HCT116 (cell line): ENCODE measurements at regions not wholly inside any gene's neighbourhood (a gene's known extent, or its start where the extent isn't known, plus 50 kb on each side); places are given as distances from the start of the nearest gene placed in this dataset.

Experiments
- ATAC-seq: fragments of 200-7000 bp; cut with Tn5 transposase; 2 replicates; pipeline ENCODE4 v1.9.1; 2020; ENCODE audit warnings: mild to moderate bottlenecking, moderate library complexity
- BruUV-seq: library from RNA; stranded (reverse); fragments of 400-500 nt; replicated peaks from 2 replicates; lab custom pipeline; 2021; lab: Mats Ljungman, UMichigan
- CTCF ChIA-PET: fragments of 300-600 bp; sonication (Branson Sonifier 250); formaldehyde crosslinking; loops from one replicate; lab custom pipeline; 2021; ENCODE audit warnings: antibody characterized with exemption; lab: Charles Lee
- POLR2A ChIA-PET: fragments of 300-600, 350-600 bp; sonication (Branson Sonifier 250); formaldehyde crosslinking; loops from one replicate; lab custom pipeline; 2021; ENCODE audit warnings: antibody characterized with exemption; lab: Charles Lee
- RAD21 ChIA-PET, 2 experiments: fragments of 300-600 bp; sonication (Branson Sonifier 250); formaldehyde crosslinking; loops; one replicate each; lab custom pipeline; 2023; ENCODE audit warnings: low total read pairs in 2 of 2; ENCODE audit not compliant: uncharacterized antibody in 2 of 2, unreplicated experiment in 2 of 2, low non-redundant PET in 1 of 2; lab: Charles Lee
- DNase-seq: peaks from one replicate; pipeline ENCODE4 v3.0.0-alpha.2; 2010; ENCODE audit warnings: low read depth, low spot score
- H2AFZ ChIP-seq: fragments of 200-600 bp; shearing (Covaris generic), sonication (generic); 2 replicates; pipeline ENCODE4 v1.6.1; 2017; ENCODE audit warnings: low read depth, mixed run types, mixed read lengths, antibody characterized with exemption, low read length; ENCODE audit not compliant: poor library complexity, severe bottlenecking
- H3K27ac ChIP-seq: 2 replicates; pipeline ENCODE4 v1.5.1; 2012; ENCODE audit warnings: low read depth, low read length
- H3K27me3 ChIP-seq: fragments of 200-600 bp; sonication (generic); 2 replicates; pipeline ENCODE4 v1.6.1; 2016; ENCODE audit warnings: mixed run types, low read length, mixed read lengths; ENCODE audit not compliant: insufficient read depth
- H3K36me3 ChIP-seq, 2 experiments: fragments of 200-500 bp in 1 of 2; fragments of 200-600 bp in 1 of 2; sonication (Bioruptor generic) in 1 of 2; sonication (generic) in 1 of 2; 2 replicates each; pipeline versions ENCODE4 v1.5.1 to v1.6.1; 2014 to 2016; ENCODE audit warnings: low read length in 2 of 2, inconsistent platforms in 1 of 2, mixed read lengths in 1 of 2, mixed run types in 1 of 2; ENCODE audit not compliant: insufficient read depth in 2 of 2, control insufficient read depth in 1 of 2
- H3K4me1 ChIP-seq, 2 experiments: fragments of 200-600 bp in 1 of 2; sonication (generic) in 1 of 2; 2 replicates each; pipeline versions ENCODE4 v1.5.1 to v1.6.1; 2012 to 2017; ENCODE audit warnings: low read length in 2 of 2, inconsistent platforms in 1 of 2, mild to moderate bottlenecking in 1 of 2, mixed read lengths in 1 of 2, mixed run types in 1 of 2, moderate library complexity in 1 of 2; ENCODE audit not compliant: insufficient read depth in 2 of 2, control insufficient read depth in 1 of 2
- H3K4me2 ChIP-seq: fragments of 200-600 bp; sonication (generic); 2 replicates; pipeline ENCODE4 v1.6.1; 2017; ENCODE audit warnings: mixed run types, low read length, mixed read lengths
- H3K4me3 ChIP-seq, 2 experiments: fragments of 200-600 bp in 1 of 2; sonication (generic) in 1 of 2; replicated peaks in 1 of 2; 2 replicates each; pipeline ENCODE4 v1.5.1; 2011 to 2016; ENCODE audit warnings: low read length in 2 of 2, control low read depth in 1 of 2, low read depth in 1 of 2, mild to moderate bottlenecking in 1 of 2, mixed read lengths in 1 of 2, mixed run types in 1 of 2
- H3K79me2 ChIP-seq: fragments of 200-600 bp; sonication (generic); 2 replicates; pipeline ENCODE4 v1.6.1; 2017; ENCODE audit warnings: mild to moderate bottlenecking, mixed run types, low read length, moderate library complexity, mixed read lengths; ENCODE audit not compliant: insufficient read depth
- H3K9ac ChIP-seq: fragments of 200-600 bp; sonication (generic); 2 replicates; pipeline ENCODE4 v1.6.1; 2016; ENCODE audit warnings: low read length, mixed read lengths
- H3K9me2 ChIP-seq: fragments of 200-600 bp; sonication (generic), shearing (Covaris generic); 2 replicates; pipeline ENCODE4 v1.6.1; 2017; ENCODE audit warnings: mixed run types, mild to moderate bottlenecking, moderate library complexity; ENCODE audit not compliant: insufficient read depth
- H3K9me3 ChIP-seq, 2 experiments: fragments of 200-500 bp in 1 of 2; fragments of 200-600 bp in 1 of 2; sonication (Bioruptor generic) in 1 of 2; sonication (generic) in 1 of 2; 2 replicates each; pipeline ENCODE4 v1.6.1; 2014 to 2017; ENCODE audit warnings: low read length in 2 of 2, mixed read lengths in 2 of 2, inconsistent platforms in 1 of 2, low read depth in 1 of 2, mild to moderate bottlenecking in 1 of 2, mixed run types in 1 of 2, moderate library complexity in 1 of 2; ENCODE audit not compliant: control insufficient read depth in 1 of 2, insufficient read depth in 1 of 2
- H4K20me1 ChIP-seq: fragments of 200-600 bp; sonication (generic), shearing (Covaris generic); 2 replicates; pipeline ENCODE4 v1.6.1; 2017; ENCODE audit warnings: mixed run types, mild to moderate bottlenecking, moderate library complexity; ENCODE audit not compliant: insufficient read depth
- ATF3 ChIP-seq: IDR thresholded peaks from 2 replicates; pipeline ENCODE4 v1.6.1; 2012
- CEBPB ChIP-seq: IDR thresholded peaks from 2 replicates; pipeline ENCODE4 v1.6.1; 2012; ENCODE audit warnings: low read depth
- EGR1 ChIP-seq: IDR thresholded peaks from 2 replicates; pipeline ENCODE4 v1.6.1; 2012; ENCODE audit warnings: low read depth
- ELF1 ChIP-seq: IDR thresholded peaks from 2 replicates; pipeline ENCODE4 v1.6.1; 2012; ENCODE audit warnings: low read depth, borderline replicate concordance
- POLR2A ChIP-seq: IDR thresholded peaks from 2 replicates; pipeline ENCODE4 v1.7.0; 2011; ENCODE audit warnings: borderline replicate concordance; ENCODE audit not compliant: insufficient read depth, insufficient read length; ENCODE audit errors: extremely low read depth
- SIN3A ChIP-seq: IDR thresholded peaks from 2 replicates; pipeline ENCODE4 v1.6.1; 2012; ENCODE audit warnings: low read depth
- TCF7L2 ChIP-seq: IDR thresholded peaks from 2 replicates; pipeline ENCODE4 v1.7.0; 2011; ENCODE audit warnings: borderline replicate concordance, inconsistent platforms; ENCODE audit not compliant: insufficient read depth, insufficient read length; ENCODE audit errors: extremely low read depth
- YY1 ChIP-seq: IDR thresholded peaks from 2 replicates; pipeline ENCODE4 v1.6.1; 2011; ENCODE audit warnings: low read length, low read depth, moderate library complexity, mild to moderate bottlenecking; ENCODE audit not compliant: insufficient replicate concordance; ENCODE audit errors: extremely low read depth
- ZFX ChIP-seq: fragments of 450-650 bp; IDR thresholded peaks from 2 replicates; pipeline ENCODE4 v1.6.1; 2017
- intact Hi-C: fragments of 100-400 bp; cut with micrococcal nuclease; formaldehyde crosslinking; loops from 2 replicates; pipeline ENCODE4 v1.10.0; 2022
- TF ChIP-seq, protein P1 (sequence below), 3 experiments: fragments of 200-600 bp in 1 of 3; sonication (generic) in 1 of 3; IDR thresholded peaks in 2 of 3; conservative IDR thresholded peaks in 1 of 3; 2 replicates each; pipeline ENCODE4 v1.5.1; 2012 to 2017; ENCODE audit warnings: low read depth in 2 of 3, low read length in 2 of 3, antibody characterized with exemption in 1 of 3, borderline replicate concordance in 1 of 3, control low read depth in 1 of 3, mild to moderate bottlenecking in 1 of 3, mixed read lengths in 1 of 3, mixed run types in 1 of 3, moderate library complexity in 1 of 3; ENCODE audit not compliant: insufficient read depth in 1 of 3

GRCh38 chr6:141704151-141704550 lies 428.6 kb upstream of the GJE1 start:
- intact Hi-C loops: no loop called here
- Histone ChIP-seq H3K9ac (no peak overlapping the region), H3K27ac (no peak overlapping the region), H3K9me2 (no peaks in the 10 kb centered on the region), H3K4me2 (no peak overlapping the region), H4K20me1 (no peaks in the 10 kb centered on the region), H3K4me3 (no peak overlapping the region), H3K79me2 (no peaks in the 10 kb centered on the region), H3K9me3 (no peaks in the 10 kb centered on the region), H3K36me3 (no peaks in the 10 kb centered on the region), H2AFZ (no peak overlapping the region), H3K4me1 (no peaks in the 10 kb centered on the region), H3K27me3 (no peaks in the 10 kb centered on the region)
- BruUV-seq: no TSS peak
- CTCF ChIA-PET: no interaction called here
- DNase-seq (no peak), ATAC-seq (no peak)
- TF ChIP-seq YY1: no peak
- TF ChIP-seq ATF3: no peak
- TF ChIP-seq SIN3A: no peak
- no peak for TF ChIP-seq ELF1
- no peak for TF ChIP-seq CEBPB
- TF ChIP-seq, protein P1, sequence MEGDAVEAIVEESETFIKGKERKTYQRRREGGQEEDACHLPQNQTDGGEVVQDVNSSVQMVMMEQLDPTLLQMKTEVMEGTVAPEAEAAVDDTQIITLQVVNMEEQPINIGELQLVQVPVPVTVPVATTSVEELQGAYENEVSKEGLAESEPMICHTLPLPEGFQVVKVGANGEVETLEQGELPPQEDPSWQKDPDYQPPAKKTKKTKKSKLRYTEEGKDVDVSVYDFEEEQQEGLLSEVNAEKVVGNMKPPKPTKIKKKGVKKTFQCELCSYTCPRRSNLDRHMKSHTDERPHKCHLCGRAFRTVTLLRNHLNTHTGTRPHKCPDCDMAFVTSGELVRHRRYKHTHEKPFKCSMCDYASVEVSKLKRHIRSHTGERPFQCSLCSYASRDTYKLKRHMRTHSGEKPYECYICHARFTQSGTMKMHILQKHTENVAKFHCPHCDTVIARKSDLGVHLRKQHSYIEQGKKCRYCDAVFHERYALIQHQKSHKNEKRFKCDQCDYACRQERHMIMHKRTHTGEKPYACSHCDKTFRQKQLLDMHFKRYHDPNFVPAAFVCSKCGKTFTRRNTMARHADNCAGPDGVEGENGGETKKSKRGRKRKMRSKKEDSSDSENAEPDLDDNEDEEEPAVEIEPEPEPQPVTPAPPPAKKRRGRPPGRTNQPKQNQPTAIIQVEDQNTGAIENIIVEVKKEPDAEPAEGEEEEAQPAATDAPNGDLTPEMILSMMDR (IDR thresholded peaks at IDR 0.05 in 2 of 3, conservative IDR thresholded peaks at IDR 0.05 in 1 of 3; ENCODE audit: borderline replicate concordance in 1 of 3, insufficient read depth in 1 of 3, low read depth in 2 of 3, low read length in 2 of 3): no peak
- no peak for TF ChIP-seq ZFX
- TF ChIP-seq TCF7L2: no peak
- TF ChIP-seq EGR1: no peak
- TF ChIP-seq POLR2A: no peak
- RAD21 ChIA-PET: no interaction called here
- POLR2A ChIA-PET: no interaction called here
